Left ventricle myocardium inferior (tissue), 1 donor: ENCODE measurements at regions not wholly inside any gene's neighbourhood (a gene's known extent, or its start where the extent isn't known, plus 50 kb on each side); places are given as distances from the start of the nearest gene placed in this dataset.

Experiments used
- DNase-seq: peaks from one replicate; pipeline ENCODE4 v3.0.0-alpha.2; 2020
- H3K27ac ChIP-seq: fragments of 200-600 bp; replicated peaks from 2 replicates; pipeline ENCODE4 v1.8.0; 2021
- H3K27me3 ChIP-seq: fragments of 200-600 bp; 2 replicates; pipeline ENCODE4 v1.8.0; 2021; ENCODE audit warnings: low read depth
- H3K36me3 ChIP-seq: fragments of 200-600 bp; 2 replicates; pipeline ENCODE4 v1.8.0; 2021
- H3K4me1 ChIP-seq: fragments of 200-600 bp; 2 replicates; pipeline ENCODE4 v1.8.0; 2021
- H3K4me3 ChIP-seq: fragments of 200-600 bp; 2 replicates; pipeline ENCODE4 v1.8.0; 2021; ENCODE audit warnings: mild to moderate bottlenecking, moderate library complexity
- H3K9me3 ChIP-seq: fragments of 200-600 bp; replicated peaks from 2 replicates; pipeline ENCODE4 v1.8.0; 2021
- intact Hi-C: fragments of 100-400 bp; cut with micrococcal nuclease; formaldehyde crosslinking; loops from one replicate; pipeline ENCODE4 v1.11.0; 2022
- TF ChIP-seq, protein P1 (sequence below): fragments of 200-600 bp; IDR thresholded peaks from 2 replicates; pipeline ENCODE4 v1.8.0; 2021; ENCODE audit warnings: antibody characterized with exemption, mild to moderate bottlenecking, borderline replicate concordance
- donor health status: DM: no; HTN: yes; CAD: no; lungs with severe emphysema.

DNA sequence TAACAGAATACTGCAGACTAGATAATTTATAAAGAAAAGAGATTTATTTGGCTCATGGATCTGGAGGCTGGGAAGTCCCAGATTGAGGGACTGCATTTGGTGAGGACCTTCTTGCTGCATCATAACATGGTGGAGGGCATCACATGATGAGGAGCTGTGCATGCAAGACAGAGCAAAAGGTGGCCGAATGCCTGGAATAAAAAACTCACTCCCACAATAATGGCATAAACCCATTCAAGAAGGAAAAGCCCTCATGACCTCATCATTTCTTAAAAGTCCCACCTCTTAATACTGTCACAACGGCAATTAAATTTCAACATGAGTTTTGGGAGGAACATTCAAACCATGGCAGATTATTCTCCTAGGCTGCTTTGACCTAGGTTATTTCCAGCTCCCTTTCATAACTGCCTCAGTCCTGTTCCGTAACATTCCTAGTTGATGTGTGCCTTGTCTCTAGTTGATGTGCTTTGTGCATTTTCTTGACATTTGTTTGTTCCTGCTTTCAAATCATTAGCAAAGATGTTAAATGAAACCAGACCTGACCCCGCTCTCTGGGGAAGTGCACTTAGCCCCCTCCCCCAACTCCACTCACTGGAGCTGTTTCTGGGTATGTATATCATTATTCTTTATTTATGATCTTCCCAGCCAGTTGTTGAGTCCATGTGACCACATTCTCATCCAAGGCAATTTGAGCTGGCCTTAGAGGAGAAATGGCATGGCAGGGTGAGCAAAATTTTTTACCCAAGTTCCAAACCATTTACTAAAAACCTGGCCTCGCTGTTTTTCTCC lies 148.5 kb downstream of the GDAP2 start:
- intact Hi-C loops = no loop called here
- H3K27ac ChIP-seq = no peak overlapping the region
- no peak overlapping the region for H3K4me3 ChIP-seq
- TF ChIP-seq, protein P1, sequence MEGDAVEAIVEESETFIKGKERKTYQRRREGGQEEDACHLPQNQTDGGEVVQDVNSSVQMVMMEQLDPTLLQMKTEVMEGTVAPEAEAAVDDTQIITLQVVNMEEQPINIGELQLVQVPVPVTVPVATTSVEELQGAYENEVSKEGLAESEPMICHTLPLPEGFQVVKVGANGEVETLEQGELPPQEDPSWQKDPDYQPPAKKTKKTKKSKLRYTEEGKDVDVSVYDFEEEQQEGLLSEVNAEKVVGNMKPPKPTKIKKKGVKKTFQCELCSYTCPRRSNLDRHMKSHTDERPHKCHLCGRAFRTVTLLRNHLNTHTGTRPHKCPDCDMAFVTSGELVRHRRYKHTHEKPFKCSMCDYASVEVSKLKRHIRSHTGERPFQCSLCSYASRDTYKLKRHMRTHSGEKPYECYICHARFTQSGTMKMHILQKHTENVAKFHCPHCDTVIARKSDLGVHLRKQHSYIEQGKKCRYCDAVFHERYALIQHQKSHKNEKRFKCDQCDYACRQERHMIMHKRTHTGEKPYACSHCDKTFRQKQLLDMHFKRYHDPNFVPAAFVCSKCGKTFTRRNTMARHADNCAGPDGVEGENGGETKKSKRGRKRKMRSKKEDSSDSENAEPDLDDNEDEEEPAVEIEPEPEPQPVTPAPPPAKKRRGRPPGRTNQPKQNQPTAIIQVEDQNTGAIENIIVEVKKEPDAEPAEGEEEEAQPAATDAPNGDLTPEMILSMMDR = no peak
- H3K36me3 ChIP-seq = no peaks in the 10 kb centered on the region
- H3K27me3 ChIP-seq = no peaks in the 10 kb centered on the region
- no peaks in the 10 kb centered on the region for H3K9me3 ChIP-seq
- H3K4me1 ChIP-seq = peaks cover 16% of the 10 kb centered on the region
- no peak for DNase-seq

DNA sequence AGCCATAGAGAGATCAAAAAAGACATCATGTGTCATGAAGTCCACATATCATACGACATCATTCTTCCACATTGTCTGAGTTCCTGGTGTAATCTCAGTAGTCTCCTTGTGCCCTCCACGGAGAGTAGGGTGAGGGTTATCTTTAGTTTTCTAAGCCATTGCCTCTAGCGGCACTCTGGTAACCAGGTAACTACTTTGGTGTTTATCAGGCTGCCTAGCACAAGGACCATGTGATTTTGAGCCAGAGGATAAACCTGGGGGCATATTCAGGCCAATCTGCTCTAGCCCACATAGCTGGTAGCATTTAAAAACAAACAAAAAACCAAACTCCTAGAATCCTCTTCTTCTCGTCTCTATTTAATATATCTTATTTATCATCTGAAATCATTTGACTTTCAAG lies 147.4 kb downstream of the GDAP2 start:
- Histone ChIP-seq H3K9me3 (no peaks in the 10 kb centered on the region), H3K27ac (no peak overlapping the region), H3K4me1 (peaks cover 16% of the 10 kb centered on the region), H3K27me3 (no peaks in the 10 kb centered on the region), H3K4me3 (no peak overlapping the region), H3K36me3 (no peaks in the 10 kb centered on the region)
- intact Hi-C loops = no loop called here
- TF ChIP-seq, protein P1 = no peak
- no peak for DNase-seq

DNA sequence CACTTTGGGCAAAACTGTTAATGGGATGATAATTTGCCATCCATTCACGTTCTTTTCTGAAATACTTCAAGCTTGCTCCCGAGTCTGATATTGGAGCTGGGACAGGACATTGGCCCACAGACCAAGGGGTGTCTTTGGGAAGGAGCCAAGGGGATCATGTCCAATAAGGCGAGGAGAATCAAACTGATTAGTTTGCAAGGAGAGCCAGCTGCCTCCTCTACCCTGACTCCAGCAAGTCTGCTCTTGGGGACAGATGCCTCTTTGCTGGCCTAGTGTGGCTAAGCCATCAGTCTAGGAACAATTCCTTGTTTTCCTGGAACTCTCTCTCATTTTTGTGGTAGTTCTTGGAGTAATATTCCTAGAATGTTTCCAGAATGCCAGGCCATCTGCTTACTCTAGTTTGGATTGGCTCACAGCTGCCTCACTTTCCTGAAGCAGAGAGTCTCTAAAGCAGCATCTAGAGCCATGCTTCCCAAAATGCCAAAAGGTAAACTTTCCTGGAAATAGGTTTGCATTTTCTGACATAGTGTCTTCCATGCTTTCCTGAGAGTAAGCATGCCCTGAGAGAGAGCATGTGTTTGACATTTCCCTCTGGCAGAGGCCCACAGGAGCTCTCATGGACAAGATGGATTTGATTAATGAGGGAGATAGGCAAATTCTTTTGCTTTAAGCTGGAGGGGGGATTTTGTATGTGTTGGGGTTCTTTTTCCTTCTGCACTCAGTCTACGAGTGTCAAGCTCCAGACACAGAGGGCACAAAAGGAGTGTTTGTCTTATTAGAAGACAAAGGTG lies 145.6 kb downstream of the GDAP2 start:
- Histone ChIP-seq H3K9me3 (no peaks in the 10 kb centered on the region), H3K4me3 (no peak overlapping the region), H3K36me3 (no peaks in the 10 kb centered on the region), H3K4me1 (peaks cover 16% of the 10 kb centered on the region), H3K27me3 (no peaks in the 10 kb centered on the region), H3K27ac (no peak overlapping the region)
- intact Hi-C loops = no loop called here
- TF ChIP-seq, protein P1 = no peak
- no peak for DNase-seq

DNA sequence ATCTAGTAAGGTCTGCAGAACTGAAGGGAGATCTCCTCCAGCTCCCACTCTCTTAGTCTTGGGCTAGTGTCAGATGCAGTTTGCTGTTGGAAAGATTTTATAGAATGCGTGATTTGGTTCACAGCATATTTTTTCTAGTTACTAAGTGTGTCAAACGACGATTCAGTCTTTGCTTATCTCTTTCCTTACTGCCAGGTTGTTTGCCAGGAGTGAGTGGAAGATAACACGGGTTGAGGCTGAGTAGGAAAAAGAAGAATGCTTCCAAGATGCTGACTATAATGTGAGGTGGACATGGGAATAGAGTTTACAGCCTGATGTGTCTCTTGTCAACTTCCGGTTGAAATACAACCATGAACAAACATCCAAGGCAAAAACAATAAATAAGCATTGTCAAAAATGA lies 141.4 kb downstream of the GDAP2 start:
- Histone ChIP-seq H3K4me1 (no peaks in the 10 kb centered on the region), H3K9me3 (no peaks in the 10 kb centered on the region), H3K4me3 (no peak overlapping the region), H3K36me3 (no peaks in the 10 kb centered on the region), H3K27me3 (no peaks in the 10 kb centered on the region), H3K27ac (no peak overlapping the region)
- no peak for DNase-seq
- TF ChIP-seq, protein P1 = no peak
- intact Hi-C loops = no loop called here

DNA sequence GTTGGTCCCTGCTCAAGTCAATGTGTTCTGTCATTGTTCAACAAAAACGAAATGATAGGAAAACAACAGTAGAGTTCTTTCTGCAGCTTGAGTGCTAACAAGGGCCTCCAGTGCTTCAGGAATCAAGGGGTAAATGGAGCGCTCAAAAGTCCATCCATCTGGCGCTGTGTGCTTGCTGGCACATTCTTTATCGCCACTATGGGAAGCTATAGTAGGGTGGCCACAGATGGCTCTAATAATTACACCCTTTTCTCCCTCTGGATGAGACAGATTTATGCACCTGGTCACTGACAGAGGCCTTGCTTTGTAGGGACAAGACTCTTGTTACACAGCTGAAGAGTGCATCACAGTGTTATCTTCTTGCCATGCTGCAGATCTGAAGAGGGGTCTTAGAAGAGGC lies 136.0 kb downstream of the GDAP2 start:
- DNase-seq = no peak
- Histone ChIP-seq H3K36me3 (no peaks in the 10 kb centered on the region), H3K27ac (peak overlapping the region; percentile 51), H3K4me3 (no peak overlapping the region), H3K9me3 (no peaks in the 10 kb centered on the region), H3K4me1 (peaks cover 24% of the 10 kb centered on the region), H3K27me3 (no peaks in the 10 kb centered on the region)
- TF ChIP-seq, protein P1 = no peak
- intact Hi-C loops = no loop called here
